GM12892 (cell line): ENCODE measurements at regions not wholly inside any gene's neighbourhood (a gene's known extent, or its start where the extent isn't known, plus 50 kb on each side); places are given as distances from the start of the nearest gene placed in this dataset.

Source experiments
- POLR2A ChIP-seq: IDR thresholded peaks from 2 replicates; pipeline ENCODE4 v1.6.1; 2011; ENCODE audit warnings: low read depth, low read length, control low read depth
- POLR2AphosphoS5 ChIP-seq: IDR thresholded peaks from 2 replicates; pipeline ENCODE4 v1.6.1; 2011; ENCODE audit warnings: low read depth, low read length, control low read depth

GRCh38 chr18:30639361-30639760 is 403.2 kb downstream of the DSC3 start:
- TF ChIP-seq POLR2A, result no peak
- TF ChIP-seq POLR2AphosphoS5, result no peak
